Fibroblast of skin of left quadriceps (primary cell): ENCODE measurements at regions not wholly inside any gene's neighbourhood (a gene's known extent, or its start where the extent isn't known, plus 50 kb on each side); places are given as distances from the start of the nearest gene placed in this dataset.
"Not testable (repeated sequence)": the region's sequence is repeated elsewhere in the genome, so short reads cannot be mapped to it uniquely, and the experiment has no call there.

Experiments
- DNase-seq, 2 experiments: peaks; one replicate each; pipeline ENCODE4 v3.0.0-alpha.2; 2013; ENCODE audit warnings: low read depth in 2 of 2

DNA sequence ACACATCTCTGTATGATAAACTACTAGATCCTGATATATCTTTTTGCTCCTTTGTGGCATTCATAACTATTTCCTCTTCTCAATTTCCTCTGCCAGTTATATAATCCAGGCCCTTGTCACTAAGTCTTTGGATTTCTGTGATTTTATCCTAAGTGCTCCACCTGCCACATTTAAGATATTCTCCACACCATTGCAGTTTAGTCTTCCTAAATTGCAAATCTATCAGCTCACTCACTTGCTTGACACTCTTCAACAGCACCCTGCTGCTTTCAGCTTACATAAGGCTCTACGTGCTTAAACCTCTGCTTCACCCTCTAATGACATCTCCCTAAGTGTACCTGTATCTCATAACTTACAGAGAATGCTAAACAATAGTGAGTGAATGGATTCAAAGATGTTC is 1032.2 kb upstream of the SEL1L start:
- no peak for DNase-seq

DNA sequence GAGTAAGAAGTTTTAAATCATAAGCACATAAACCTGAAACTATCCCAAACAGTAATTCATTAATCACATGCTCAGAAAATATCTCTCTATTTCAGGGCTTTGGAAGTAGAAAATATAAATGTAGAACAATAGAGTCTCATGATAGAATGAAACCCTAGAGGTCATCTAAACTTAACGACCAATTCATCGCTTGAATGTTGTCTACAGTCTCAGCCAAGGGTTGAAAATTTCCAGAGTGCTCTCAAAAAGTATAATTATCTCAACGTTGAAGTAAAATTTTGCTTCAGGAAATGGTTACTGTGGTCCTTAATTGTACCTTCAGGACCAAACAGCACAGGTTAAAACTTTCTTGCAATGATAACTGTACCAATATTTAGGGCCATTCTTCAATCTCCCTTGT is 1053.6 kb upstream of the SEL1L start:
- DNase-seq, result no peak

DNA sequence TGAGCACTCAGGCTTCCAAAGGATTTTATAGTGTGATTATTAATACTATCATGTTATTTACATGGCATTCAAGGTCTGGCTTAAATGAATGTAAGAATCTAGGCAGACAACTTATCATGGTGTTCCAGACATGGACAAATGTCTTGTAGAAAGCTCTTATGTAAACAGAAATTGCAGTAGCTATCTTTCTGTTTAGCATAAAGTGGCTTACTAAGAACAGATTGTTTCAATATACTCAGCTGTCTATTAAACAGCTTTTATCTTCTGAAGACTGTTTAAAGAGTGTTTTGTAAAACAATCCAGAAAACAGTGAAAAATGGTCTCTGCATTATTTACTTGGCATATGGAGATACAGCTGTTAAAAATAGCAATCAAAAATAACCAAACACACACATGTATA is 1061.8 kb upstream of the SEL1L start:
- DNase-seq, result no peak

DNA sequence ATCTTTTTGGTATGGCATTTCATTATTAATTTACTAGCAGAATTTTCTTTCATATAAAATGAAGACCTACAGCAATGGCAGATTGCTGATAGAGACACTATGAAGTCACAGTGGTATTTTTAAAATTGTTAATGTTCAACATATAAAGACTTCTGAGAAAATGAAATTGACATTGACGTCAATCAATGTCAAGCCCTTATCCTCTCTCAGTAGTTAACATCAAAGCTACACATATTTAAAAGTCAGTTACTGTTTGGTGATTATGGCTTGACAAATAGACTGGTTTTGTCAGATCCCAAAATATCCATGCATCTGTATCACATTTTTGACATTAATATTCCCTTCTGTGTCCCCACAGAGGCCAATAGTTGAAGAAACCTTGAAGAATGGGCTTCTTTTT is 1069.1 kb upstream of the SEL1L start:
- DNase-seq, result no peak

DNA sequence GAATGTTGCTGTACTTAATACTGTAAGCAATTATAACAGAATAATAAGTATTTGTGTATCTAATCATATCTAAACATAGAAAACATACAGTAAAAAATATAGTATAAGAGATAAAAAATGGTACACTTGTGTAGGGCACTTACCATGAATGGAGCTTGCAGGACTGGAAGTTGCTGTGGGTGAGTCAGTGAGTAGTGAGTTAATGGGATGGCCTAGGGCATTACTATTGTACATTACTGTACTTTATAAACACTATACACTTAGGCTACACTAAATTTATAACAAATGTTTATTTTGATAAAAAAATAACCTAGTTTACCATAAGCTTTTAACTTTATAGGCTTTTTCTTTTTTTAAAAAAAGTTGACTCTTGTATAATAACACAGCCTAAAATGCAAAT is 1071.2 kb upstream of the SEL1L start:
- DNase-seq, result no peak

DNA sequence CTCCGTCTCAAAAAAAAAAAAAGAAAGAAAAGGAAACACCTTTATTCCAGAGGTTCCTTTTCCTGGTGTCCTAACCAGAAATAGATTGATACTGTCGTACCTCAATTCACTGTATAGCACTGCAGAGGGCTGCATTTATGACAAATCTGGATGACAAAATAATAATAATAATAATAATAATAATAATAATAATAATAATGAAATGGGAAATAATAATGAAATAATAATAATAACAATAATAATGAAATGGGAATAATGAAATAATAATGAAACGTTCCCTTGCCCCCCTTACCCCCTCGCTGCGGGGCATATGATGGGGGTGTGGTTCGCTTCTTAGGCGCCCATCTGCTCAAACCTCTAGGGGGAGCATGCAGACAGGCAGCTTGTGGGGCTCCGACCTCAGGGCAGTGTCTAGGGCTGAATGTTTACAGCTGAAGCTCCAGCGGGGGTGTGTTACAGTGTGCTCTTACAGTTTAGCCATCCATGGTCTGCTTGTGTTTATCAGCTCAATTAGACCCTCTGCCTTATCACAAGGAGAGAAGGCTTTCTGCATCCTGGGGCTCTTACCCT is 1088.3 kb upstream of the SEL1L start:
- no peak for DNase-seq

DNA sequence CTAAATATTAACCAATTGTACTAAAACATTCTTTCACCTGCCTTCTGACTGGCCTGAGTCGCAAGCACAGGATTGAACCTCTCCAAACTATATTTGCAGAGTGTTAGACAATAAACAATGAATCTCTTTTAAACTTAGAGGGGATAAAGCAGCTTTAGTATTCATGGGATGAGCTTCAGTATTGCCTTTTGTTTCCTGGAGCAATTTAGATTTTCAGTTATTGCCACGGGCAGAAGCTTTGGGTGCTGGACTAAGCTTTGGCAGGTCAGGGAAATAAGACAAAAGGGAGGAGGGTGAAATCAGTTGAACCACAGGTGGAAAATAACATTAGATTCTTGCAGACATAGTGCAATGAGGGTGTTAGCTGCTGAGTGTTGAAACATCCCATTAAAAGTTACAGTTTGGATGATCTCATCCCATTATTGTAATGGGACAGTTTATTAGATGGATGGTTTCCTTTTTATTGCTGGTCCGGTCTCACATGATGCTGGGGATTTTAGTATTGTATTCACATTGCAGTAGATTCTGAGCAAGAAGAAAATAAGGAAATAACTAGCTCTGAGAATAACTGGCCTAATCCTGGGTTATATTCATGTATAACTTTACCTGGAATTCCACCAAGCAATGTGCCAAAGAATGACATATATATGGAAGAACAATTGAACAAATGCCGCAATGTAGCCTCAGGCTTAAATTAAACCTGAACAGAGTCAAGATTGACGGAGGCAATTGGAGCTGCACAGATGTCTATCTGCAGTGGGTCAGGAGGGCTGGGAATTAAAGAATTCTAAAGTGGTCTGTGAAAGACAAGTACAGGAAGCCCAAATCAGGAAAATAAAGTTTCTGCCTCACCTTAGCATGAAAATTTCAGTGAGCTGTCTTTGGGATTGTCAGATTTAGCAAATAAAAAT is 1092.8 kb upstream of the SEL1L start:
- DNase-seq, result no peak

DNA sequence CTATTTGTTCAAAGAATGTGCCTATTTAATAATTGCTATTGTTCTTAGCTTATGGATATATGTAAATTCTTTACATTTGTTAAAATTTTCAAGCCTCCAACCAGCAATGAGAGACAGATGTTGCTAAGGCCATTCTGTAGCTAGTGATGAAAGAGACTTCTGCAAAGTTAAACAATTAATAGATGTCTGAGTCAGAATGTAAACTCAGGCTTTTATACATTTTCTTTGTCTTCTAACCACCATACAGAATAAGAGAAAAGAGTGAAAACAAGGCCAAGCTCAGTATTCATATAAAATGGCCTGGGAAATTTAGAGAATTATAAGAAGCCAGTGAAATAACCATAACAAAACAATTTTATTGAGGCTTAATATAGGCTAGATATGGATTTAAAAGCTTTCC is 1102.3 kb upstream of the SEL1L start:
- DNase-seq, result no peak

DNA sequence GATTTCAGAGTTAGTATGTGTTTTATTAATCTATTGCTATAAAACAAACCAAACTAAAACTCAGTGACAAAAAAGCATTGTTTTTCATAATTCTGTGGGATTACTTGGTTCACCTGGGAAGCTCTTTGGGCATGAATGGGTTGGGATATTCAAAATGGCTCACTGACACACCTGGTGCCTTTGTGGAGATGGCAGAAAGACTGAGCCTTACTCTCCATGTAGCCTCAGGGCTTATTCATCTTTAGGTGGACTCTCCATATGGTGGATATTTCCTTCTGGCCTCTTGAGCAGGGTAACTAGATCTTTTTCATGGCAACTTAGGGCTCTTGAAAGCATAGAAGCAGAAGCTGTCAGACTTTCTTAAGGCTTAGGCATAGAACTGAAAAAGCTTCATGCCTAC is 1102.8 kb upstream of the SEL1L start:
- no peak for DNase-seq

DNA sequence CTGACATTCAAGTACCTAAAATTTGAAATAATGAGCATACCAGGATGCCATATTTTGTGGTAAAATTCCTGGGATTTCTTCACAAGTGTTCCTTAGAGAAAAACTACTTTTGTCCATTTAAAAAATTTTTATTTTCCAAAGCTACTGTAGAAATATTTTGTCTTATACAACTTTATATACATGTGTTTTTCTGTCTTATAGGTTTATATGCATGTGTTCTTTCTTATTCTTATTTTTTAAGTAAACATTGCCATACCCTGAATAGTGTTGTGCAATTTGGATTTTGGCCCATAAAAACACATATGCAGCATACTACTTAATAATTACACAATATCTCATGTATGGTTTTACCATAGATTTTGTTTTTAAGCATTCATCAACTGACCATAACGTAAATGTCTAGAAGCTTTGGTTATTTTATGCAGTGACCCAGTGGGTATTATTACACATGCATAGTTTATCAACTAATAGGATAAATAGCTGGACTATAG is 1107.4 kb upstream of the SEL1L start:
- DNase-seq, result peak; percentile 2

DNA sequence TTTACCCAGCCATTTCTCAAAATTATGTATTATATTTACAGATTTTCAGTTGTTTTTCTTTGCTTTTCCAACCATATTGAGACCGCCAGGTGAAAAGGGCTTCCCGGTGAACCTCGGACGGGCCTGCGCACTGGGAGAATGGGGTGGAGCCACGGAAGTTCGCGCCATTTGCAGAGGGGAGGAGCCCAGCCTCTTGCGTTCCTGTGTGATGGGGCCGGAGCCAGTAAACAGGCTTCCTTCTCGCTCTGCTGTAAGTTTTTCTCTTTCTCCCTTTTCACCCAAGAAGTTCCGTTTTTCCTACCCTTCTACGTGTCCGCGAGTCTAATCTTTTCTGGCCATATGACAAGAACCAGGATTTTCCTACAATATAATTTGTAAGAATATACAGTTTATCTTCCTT is 1108.8 kb upstream of the SEL1L start:
- no peak for DNase-seq

DNA sequence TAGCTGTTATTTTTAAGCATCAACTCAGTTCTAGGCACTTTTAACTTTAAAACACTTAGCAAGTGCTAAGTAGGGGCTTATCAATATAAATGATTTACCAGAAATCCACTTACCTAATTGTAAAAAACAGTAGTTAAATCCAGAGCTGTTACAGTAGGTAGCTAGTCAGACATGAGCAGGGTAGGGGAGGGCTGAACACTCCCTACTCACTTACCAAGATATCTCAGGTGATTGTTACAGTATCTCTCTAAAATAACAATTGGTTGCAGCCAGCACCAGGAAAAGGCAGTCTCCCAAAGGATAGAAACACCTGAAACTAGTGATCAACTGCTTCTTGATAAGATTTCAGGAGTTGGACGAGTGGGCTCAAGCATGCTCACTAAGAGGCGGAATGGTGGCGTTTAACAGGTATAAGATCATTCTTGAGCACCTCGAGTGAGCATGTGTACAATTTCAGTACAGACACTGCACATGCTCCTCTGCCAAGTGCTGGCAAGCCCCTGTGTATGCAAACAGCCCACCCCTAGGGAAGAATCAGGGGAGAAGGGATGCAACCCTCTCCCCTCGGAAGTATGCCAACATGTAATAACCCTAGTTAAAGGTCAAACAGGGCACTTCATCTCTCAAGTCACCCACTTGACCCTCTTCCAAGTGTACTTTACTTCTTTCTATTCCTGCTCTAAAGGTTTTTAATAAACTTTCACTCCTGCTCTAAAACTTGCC is 1113.6 kb upstream of the SEL1L start:
- DNase-seq, result no peak

DNA sequence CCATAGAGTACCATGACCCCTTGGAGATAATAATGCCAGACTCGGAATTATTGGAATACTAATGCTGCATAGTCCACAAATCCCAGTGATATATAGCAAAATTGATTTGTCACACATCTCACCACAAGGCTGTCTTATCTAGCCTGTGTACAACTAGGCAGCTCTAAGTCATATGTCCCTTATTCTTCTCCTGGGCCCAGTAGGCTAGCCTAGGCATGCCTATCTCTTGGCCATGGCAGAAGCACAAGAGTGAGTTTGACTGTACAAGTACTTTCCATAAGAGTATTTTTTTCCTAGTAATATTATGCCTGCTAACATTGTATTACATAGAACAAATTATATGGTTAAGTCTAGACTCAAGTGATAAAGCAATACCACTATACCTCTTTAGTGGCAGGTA is 1122.1 kb upstream of the SEL1L start:
- DNase-seq, result no peak

DNA sequence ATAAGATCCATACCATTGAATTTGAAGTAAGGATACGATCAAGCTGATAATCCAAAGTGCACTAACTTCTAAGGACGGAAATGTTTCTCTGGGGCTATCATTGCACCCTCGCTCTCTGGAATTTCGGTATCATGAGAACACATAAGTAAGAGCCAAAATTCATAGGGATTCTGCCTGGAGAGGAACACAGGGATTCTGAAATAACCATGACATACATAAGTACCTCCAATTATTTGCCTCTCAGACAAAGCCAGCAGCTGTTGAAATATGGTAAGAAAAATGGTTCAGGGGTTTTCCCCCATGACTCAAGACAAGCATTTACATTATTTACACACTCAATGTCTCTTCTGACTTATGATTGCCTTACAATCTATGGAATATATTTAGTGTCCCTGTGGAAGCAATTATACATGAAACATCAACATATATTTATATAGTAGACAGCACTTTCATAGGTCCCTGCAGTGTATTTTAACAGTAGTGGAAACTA is 1123.6 kb upstream of the SEL1L start:
- DNase-seq, result no peak

DNA sequence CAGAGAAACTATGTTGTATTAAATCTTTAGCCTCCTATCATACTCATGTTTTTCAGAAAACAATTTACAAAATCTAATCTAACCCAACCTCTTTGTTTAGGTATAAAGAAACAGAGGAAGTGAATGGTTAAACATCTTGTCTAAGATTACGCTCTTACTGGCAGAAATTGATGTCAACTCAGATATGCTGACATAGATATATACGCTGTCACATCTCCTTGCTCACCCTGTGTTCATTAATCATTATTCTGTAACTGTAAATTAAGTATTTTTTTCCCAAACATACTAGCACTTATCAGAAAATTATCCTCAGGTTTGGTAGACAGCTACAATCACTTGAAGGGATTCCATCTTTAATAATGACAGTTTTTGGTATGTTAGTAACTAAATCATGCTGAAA is 1127.6 kb upstream of the SEL1L start:
- no peak for DNase-seq

DNA sequence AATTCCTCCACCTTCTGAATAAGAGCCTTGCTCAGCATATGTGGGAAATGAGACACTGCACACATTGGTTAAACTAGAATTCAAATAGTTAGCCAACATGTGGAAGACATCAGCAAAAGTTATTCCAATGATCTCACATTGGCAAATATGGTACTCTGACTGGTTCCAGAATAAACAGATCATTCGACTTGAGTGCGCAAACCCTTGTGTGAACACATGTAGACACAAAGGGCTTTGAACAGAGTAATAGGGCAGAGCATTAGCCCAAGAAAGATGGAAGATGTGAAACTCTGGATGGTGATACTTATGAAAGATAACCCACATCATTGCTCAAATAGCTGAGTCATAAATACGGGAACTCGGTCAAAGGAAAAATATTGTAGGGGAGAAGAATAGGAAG is 1133.4 kb upstream of the SEL1L start:
- DNase-seq, result peak; percentile 46 to 60

DNA sequence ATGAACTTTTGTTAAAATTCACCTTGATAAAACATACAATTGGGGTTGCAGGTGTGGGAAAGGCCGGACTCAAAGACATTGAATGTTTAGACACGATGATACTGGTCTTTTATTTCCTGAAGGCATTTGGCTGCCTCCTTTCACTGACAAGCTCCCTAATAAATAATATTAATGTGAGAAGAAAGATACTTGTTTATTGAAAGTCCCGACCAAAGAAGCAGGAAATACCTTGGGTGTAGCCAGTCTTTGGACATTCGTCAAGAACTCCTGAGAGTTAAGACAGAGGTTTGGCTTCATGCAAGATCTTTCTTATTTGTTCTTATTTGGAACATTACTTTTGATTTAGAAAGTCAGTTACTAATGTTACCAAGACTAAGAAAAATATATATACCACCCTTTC is 1133.8 kb upstream of the SEL1L start:
- no peak for DNase-seq

DNA sequence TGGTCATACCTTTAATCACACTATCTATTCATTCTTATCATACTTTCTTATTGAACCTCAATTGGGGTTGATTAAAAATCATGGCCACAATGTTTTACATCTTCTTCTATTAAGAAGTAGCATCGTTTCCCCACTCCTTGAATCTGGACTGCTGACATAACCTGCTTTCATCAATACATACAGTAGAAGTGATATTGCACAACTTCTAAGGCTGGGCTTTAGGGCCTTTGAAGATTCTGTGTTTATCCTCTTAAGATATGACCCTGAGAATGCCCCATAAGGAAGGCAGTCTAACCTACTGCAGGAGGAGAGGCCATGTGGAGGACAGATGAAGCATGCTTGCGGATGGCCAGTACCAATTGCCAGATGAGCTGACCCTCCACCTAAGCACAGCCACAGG is 1142.8 kb upstream of the SEL1L start:
- no peak for DNase-seq

DNA sequence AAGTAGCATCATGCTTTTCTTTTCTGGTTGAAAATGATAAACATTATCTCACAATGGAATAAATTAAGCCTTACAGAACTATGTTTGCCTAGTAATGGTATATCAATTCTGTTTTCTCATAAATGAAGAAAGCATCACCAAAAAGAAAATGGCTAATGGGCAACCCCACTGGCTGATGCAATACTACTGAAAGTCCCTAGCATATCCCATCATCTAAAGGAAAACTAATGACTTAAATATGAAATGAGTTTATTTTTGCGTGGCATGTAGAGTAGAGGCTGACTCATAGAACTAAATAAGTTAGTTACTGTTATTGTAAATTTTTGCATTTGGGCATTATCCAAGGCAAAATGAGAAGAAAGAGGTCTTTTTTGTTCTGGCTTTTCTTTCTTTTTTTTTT is 1156.3 kb upstream of the SEL1L start:
- DNase-seq, result peak; percentile 36 to 45

DNA sequence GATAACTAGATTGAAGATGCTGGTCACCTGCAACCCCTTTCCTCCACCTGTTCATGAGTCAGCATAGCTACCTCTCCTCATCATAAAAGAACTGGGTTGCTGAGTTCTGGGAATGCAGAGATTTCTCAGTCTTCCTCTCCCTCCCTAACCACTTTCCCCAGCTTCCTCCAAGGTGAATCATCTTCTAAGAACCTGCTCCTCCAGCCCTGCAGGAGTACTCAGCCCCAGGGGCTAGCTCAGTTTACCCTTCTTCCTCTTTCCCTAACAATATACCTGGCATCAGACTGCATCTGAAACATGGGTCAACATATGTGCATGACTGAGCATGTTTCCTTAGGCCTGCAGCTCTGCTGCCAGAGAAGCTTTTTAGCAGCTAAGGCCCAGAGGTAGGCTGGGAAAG is 1157.5 kb upstream of the SEL1L start:
- not testable (repeated sequence) for DNase-seq

DNA sequence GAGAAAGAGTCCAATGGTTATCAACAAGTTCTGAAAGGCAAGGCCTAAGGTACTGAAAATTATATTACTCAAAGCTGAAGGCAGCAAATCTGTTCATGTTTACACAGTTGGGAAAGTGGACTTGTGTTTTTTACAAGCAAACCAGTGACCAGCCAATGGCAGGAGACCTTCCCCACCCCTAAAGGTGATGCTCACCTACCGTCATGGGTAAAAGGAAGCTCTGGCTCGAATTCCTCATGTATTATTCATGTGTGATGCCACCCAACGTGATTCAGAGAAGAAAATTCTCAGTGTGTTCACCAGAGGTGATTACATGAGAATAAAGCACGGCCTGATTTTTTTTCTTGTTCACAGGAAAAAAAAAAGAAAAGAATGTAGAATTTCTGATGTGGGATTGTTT is 1161.2 kb upstream of the SEL1L start:
- DNase-seq, result no peak

DNA sequence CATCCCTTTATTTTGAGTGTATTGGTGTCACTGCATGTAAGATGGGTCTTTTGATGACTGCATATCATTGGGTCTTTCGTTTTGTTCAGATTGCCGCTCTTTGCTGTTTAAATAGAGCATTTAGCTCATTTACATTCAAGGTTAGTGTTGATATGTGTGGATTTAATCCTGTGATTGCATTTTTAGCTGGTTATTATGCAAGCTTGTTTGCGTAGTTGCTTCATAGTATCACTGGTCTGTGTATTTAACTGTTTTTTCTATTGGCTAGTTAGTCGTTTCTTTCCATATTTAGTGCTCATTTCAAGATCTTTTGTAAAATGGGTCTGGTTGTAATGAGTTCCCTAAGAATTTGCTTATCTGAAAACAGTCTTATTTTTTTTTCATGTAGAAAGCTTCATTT is 1170.6 kb upstream of the SEL1L start:
- no peak for DNase-seq
